LNCaP clone FGC (cell line): ENCODE measurements at regions not wholly inside any gene's neighbourhood (a gene's known extent, or its start where the extent isn't known, plus 50 kb on each side); places are given as distances from the start of the nearest gene placed in this dataset.
"Not testable (repeated sequence)": the region's sequence is repeated elsewhere in the genome, so short reads cannot be mapped to it uniquely, and the experiment has no call there.

Experiments
- DNase-seq: peaks from one replicate; pipeline ENCODE4 v3.0.0-alpha.2; 2011; ENCODE audit warnings: low read depth
- H3K4me3 ChIP-seq: 2 replicates; pipeline ENCODE4 v1.5.1; 2011; ENCODE audit warnings: mild to moderate bottlenecking, low read depth, low read length, control low read depth
- CTCF ChIP-seq: IDR thresholded peaks from 2 replicates; pipeline ENCODE4 v1.5.1; 2012; ENCODE audit warnings: mild to moderate bottlenecking; ENCODE audit not compliant: control insufficient read depth, insufficient read depth; ENCODE audit errors: extremely low read depth

GRCh38 chr10:3955955-3956617 lies 171.1 kb upstream of the KLF6 start:
- TF ChIP-seq CTCF: no peak
- H3K4me3 ChIP-seq: no peak overlapping the region
- no peak for DNase-seq

- TF ChIP-seq CTCF: no peak
- no peak for DNase-seq
- no peak overlapping the region for H3K4me3 ChIP-seq
Observed at GRCh38 chr10:3955493-3955892, 170.5 kb upstream of the KLF6 start.

- TF ChIP-seq CTCF: no peak
- H3K4me3 ChIP-seq: no peak overlapping the region
- DNase-seq: no peak
Observed at GRCh38 chr10:3954615-3955014, 169.6 kb upstream of the KLF6 start.

- H3K4me3 ChIP-seq, DNase-seq: not testable (repeated sequence)
Observed at GRCh38 chr10:3954007-3954406, 169.0 kb upstream of the KLF6 start.

- TF ChIP-seq CTCF: no peak
- no peak for DNase-seq
Observed at GRCh38 chr10:3951993-3952392, 167.0 kb upstream of the KLF6 start.

GRCh38 chr10:3950676-3951275 lies 165.8 kb upstream of the KLF6 start:
- no peak overlapping the region for H3K4me3 ChIP-seq
- TF ChIP-seq CTCF: no peak
- DNase-seq: no peak

More at GRCh38 chr10:3951993-3952392, 167.0 kb upstream of the KLF6 start:
- H3K4me3 ChIP-seq: no peak overlapping the region

GRCh38 chr10:3949711-3950110 lies 164.7 kb upstream of the KLF6 start:
- H3K4me3 ChIP-seq: no peak overlapping the region
- TF ChIP-seq CTCF: no peak
- no peak for DNase-seq
